GM19455 (cell line): ENCODE measurements at regions not wholly inside any gene's neighbourhood (a gene's known extent, or its start where the extent isn't known, plus 50 kb on each side); places are given as distances from the start of the nearest gene placed in this dataset.

ENCODE experiments used
- ATAC-seq: cut with Tn5 transposase; IDR thresholded peaks from one replicate; pipeline ENCODE4 v1.9.1; 2021; ENCODE audit not compliant: unreplicated experiment

GRCh38 chr9:89953824-89954615 is 349.2 kb downstream of the GADD45G start:
- no peak for ATAC-seq

GRCh38 chr9:89955144-89955543 is 350.3 kb downstream of the GADD45G start:
- ATAC-seq, result no peak

GRCh38 chr9:89955626-89956025 is 350.8 kb downstream of the GADD45G start:
- ATAC-seq, result no peak

- ATAC-seq, result no peak
Observed at GRCh38 chr9:89956331-89956730, 351.5 kb downstream of the GADD45G start.

GRCh38 chr9:89956907-89957306 is 352.1 kb downstream of the GADD45G start:
- no peak for ATAC-seq

GRCh38 chr9:89958086-89958485 is 353.3 kb downstream of the GADD45G start:
- no peak for ATAC-seq

GRCh38 chr9:89961616-89962341 is 357.0 kb downstream of the GADD45G start:
- ATAC-seq, result no peak

GRCh38 chr9:89963280-89963679 is 358.5 kb downstream of the GADD45G start:
- ATAC-seq, result no peak

- no peak for ATAC-seq
Observed at GRCh38 chr9:89967527-89967926, 362.7 kb downstream of the GADD45G start.

GRCh38 chr9:89969156-89969675 is 364.4 kb downstream of the GADD45G start:
- no peak for ATAC-seq

GRCh38 chr9:89969881-89970639 is 365.2 kb downstream of the GADD45G start:
- ATAC-seq, result no peak

- no peak for ATAC-seq
Observed at GRCh38 chr9:89970701-89971100, 365.9 kb downstream of the GADD45G start.

- no peak for ATAC-seq
Observed at GRCh38 chr9:89972535-89972934, 367.7 kb downstream of the GADD45G start.

GRCh38 chr9:89974582-89974981 is 369.8 kb downstream of the GADD45G start:
- no peak for ATAC-seq

GRCh38 chr9:89975024-89975423 is 370.2 kb downstream of the GADD45G start:
- ATAC-seq, result no peak

- no peak for ATAC-seq
Observed at GRCh38 chr9:89975630-89976029, 370.8 kb downstream of the GADD45G start.

GRCh38 chr9:89978185-89978584 is 373.4 kb downstream of the GADD45G start:
- no peak for ATAC-seq

GRCh38 chr9:89980600-89980999 is 375.8 kb downstream of the GADD45G start:
- ATAC-seq, result no peak

GRCh38 chr9:89982016-89982415 is 377.2 kb downstream of the GADD45G start:
- ATAC-seq, result no peak

GRCh38 chr9:89983411-89983810 is 378.6 kb downstream of the GADD45G start:
- no peak for ATAC-seq

- ATAC-seq, result no peak
Observed at GRCh38 chr9:89984214-89984613, 379.4 kb downstream of the GADD45G start.
